ENCODE measurements at regions not wholly inside any gene's neighbourhood (a gene's known extent, or its start where the extent isn't known, plus 50 kb on each side); places are given as distances from the start of the nearest gene placed in this dataset.
"Not testable (repeated sequence)": the region's sequence is repeated elsewhere in the genome, so short reads cannot be mapped to it uniquely, and the experiment has no call there.

DNA sequence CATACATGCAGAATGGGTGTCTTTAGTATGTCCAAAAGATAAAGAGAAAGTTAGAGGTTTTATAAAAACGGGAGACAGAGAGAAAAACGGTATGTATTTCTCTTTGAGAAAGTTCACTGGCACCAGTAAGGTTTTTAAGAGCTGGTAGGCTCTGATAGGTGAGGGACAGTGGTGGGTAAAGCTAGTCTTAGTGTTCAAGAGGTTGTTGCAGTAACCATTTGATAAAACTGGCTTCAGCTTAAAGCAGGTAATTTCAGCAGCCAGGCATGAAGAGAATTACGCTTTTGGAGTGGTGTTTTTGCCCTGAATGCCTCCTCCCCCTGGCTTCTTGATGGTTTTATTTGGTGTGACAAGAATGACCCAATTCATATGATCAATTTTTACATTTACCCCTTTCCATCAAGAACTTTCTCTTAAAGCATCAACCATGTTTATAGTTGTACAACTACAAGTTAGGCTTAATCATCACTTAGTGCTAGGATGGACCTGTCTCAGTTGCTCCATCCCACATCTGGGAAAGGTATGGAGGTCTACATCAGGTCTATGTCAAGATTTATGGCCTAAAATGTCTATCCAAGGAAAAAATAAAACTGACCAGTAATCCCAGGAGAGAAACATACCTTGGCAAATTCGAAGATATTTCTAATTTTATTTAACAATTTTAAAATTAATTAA is 1511.1 kb upstream of the TPTE start:
- CTCF ChIA-PET; H3K27ac Mint-ChIP-seq; H3K36me3 Mint-ChIP-seq (ENCODE audit: low read depth); H3K4me1 Mint-ChIP-seq (ENCODE audit: low read depth); H3K4me1 ChIP-seq (ENCODE audit: insufficient read depth, low read length); H3K9me3 ChIP-seq (ENCODE audit: control insufficient read depth in 1 of 2, insufficient read depth in 1 of 2, low read length in 2 of 2); DNase-seq; H3K36me3 ChIP-seq (ENCODE audit: insufficient read depth, low read length); H3K27ac ChIP-seq (ENCODE audit: low read depth in 1 of 2, low read length in 2 of 2); intact Hi-C loops (cut with DNase I, micrococcal nuclease); POLR2A ChIA-PET; H3K4me3 Mint-ChIP-seq; H3K27me3 ChIP-seq (ENCODE audit: control insufficient read depth in 1 of 2, insufficient read depth in 2 of 2, low read length in 2 of 2); ATAC-seq (ENCODE audit: poor library complexity); H3K4me3 ChIP-seq (ENCODE audit: low read length): not testable (repeated sequence)
- Mint-ChIP-seq H3K27me3 (peaks cover 36% of the 10 kb centered on the region), H3K9me3 (peaks cover 11% of the 10 kb centered on the region)

DNA sequence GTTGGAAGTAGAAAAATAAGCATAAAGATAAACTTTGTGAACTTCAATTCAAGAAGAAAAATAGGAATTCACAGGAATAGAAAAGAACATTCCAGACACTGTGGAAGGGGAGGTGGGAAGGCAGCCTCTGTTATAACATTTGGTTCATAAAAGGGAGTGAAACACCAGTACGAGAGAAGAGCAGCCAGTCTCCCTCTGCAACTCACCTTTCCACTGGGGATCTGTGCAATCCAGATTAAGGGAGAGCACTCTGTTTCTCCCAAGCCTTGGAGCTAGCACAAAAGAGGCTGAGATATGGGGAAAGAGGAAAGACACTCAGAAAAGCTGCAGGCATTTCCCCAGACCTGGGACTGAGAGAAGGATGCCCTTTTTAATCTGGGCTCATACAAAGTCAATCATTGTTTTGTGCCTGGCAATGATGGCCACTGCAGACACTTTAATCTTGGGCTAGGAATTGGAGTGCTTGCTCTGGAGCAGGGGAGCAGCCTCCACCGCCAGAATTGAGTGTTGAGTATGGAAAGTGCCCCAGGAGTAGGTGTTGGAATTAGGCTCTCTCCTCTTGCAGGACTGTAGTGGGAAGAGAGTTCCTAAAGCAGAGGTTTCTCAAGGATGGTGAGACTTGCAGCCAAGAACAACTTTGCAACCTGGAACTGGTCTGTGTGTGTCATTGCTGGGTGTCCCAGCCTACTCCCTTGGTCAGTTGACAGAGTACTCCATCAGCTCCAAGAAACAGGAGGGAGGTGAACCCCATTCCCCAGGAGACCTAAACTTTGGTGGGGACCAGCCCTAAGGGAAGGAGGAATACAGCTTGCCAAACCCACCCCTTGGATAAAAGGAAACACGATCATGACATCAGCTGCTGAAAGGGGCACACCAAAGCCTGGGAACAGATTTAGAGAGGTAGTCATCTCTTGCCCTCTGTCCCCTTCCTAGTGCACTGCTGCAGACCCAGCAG is 1510.2 kb upstream of the TPTE start:
- DNase-seq; POLR2A ChIA-PET; H3K36me3 Mint-ChIP-seq (ENCODE audit: low read depth): not testable (repeated sequence)

DNA sequence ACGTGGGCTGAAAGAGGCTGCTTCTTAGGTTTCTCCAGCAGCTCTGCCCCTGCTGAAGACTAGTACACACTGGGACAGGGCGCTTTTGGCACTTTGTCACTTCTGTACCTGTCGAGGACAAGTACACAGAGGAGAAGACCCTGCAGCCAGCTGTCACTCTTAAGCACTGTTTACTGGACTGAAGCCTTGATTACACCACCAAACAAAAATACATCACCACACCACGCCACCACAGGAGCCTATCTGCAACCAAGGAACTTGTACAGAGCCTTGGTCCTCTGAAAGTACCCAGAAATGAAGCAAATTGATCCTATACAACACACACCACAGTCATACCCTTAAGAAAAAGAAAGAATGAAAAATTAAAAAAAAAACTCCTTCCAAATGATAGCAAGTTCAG is 1509.5 kb upstream of the TPTE start:
- H3K36me3 ChIP-seq (ENCODE audit: insufficient read depth, low read length); H3K4me3 ChIP-seq (ENCODE audit: low read length); H3K4me1 ChIP-seq (ENCODE audit: insufficient read depth, low read length); H3K4me3 Mint-ChIP-seq; CTCF ChIA-PET; intact Hi-C loops (cut with DNase I, micrococcal nuclease); H3K36me3 Mint-ChIP-seq (ENCODE audit: low read depth); H3K4me1 Mint-ChIP-seq (ENCODE audit: low read depth); H3K27ac ChIP-seq (ENCODE audit: low read depth in 1 of 2, low read length in 2 of 2); H3K9me3 ChIP-seq (ENCODE audit: control insufficient read depth in 1 of 2, insufficient read depth in 1 of 2, low read length in 2 of 2); POLR2A ChIA-PET; H3K27me3 ChIP-seq (ENCODE audit: control insufficient read depth in 1 of 2, insufficient read depth in 2 of 2, low read length in 2 of 2); ATAC-seq (ENCODE audit: poor library complexity); H3K27ac Mint-ChIP-seq; DNase-seq: not testable (repeated sequence)
- Mint-ChIP-seq H3K9me3 (peaks cover 13% of the 10 kb centered on the region), H3K27me3 (peaks cover 40% of the 10 kb centered on the region)

More for the DNA sequence above, 1510.2 kb upstream of the TPTE start:
- H3K27ac Mint-ChIP-seq; H3K36me3 ChIP-seq (ENCODE audit: insufficient read depth, low read length); H3K27ac ChIP-seq (ENCODE audit: low read depth in 1 of 2, low read length in 2 of 2); CTCF ChIA-PET; H3K9me3 ChIP-seq (ENCODE audit: control insufficient read depth in 1 of 2, insufficient read depth in 1 of 2, low read length in 2 of 2); ATAC-seq (ENCODE audit: poor library complexity); intact Hi-C loops (cut with DNase I, micrococcal nuclease); H3K4me1 ChIP-seq (ENCODE audit: insufficient read depth, low read length); H3K27me3 ChIP-seq (ENCODE audit: control insufficient read depth in 1 of 2, insufficient read depth in 2 of 2, low read length in 2 of 2); H3K4me3 Mint-ChIP-seq; H3K4me1 Mint-ChIP-seq (ENCODE audit: low read depth); H3K4me3 ChIP-seq (ENCODE audit: low read length): not testable (repeated sequence)
- H3K27me3 Mint-ChIP-seq = peaks cover 40% of the 10 kb centered on the region
- H3K9me3 Mint-ChIP-seq = peaks cover 13% of the 10 kb centered on the region

DNA sequence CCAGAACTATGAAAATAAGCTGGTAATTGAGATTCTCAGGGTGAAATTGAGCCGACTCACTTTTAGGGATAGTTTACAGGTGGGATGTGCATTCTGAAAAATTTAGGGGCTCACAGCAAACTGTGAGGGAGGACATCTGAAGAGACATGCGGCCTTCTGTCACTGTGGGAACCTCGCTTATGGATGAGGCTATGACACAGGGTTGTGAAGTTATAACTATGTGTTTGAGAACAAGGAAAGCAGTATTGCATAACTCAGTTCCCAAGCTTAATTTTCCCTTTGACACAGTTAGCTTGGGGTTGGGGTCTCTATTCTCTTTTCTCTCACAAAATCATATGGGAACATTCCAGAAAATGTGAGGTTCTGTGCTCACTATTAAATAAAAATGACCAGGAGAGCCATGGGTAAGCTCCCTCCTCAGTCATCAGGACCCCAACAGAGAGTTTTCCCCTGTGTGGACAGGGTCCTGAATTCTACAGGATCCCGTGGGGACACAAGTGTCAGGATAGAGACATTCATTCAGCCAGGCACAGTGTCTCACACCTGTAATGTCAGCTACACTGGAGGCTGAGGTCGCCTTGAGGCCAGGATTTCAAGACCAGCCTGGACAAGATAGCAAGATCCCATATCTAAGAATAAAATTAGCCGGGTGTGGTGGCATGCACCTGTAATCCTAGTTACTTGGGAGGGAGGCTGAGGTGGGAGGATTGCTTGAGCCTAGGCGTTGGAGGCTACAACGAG is 1507.7 kb upstream of the TPTE start:
- intact Hi-C loops (cut with DNase I, micrococcal nuclease); H3K36me3 ChIP-seq (ENCODE audit: insufficient read depth, low read length); H3K27ac ChIP-seq (ENCODE audit: low read depth in 1 of 2, low read length in 2 of 2); H3K27me3 ChIP-seq (ENCODE audit: control insufficient read depth in 1 of 2, insufficient read depth in 2 of 2, low read length in 2 of 2); CTCF ChIA-PET; H3K4me1 Mint-ChIP-seq (ENCODE audit: low read depth); H3K36me3 Mint-ChIP-seq (ENCODE audit: low read depth); H3K27ac Mint-ChIP-seq; ATAC-seq (ENCODE audit: poor library complexity); H3K4me3 Mint-ChIP-seq; DNase-seq; H3K4me3 ChIP-seq (ENCODE audit: low read length); H3K4me1 ChIP-seq (ENCODE audit: insufficient read depth, low read length); POLR2A ChIA-PET: not testable (repeated sequence)
- Mint-ChIP-seq H3K27me3 (peaks cover 35% of the 10 kb centered on the region), H3K9me3 (peaks cover 13% of the 10 kb centered on the region)
- peaks cover 0 to 19% of the 10 kb centered on the region in 2 experiments for H3K9me3 ChIP-seq (ENCODE audit: control insufficient read depth in 1 of 2, insufficient read depth in 1 of 2, low read length in 2 of 2)

DNA sequence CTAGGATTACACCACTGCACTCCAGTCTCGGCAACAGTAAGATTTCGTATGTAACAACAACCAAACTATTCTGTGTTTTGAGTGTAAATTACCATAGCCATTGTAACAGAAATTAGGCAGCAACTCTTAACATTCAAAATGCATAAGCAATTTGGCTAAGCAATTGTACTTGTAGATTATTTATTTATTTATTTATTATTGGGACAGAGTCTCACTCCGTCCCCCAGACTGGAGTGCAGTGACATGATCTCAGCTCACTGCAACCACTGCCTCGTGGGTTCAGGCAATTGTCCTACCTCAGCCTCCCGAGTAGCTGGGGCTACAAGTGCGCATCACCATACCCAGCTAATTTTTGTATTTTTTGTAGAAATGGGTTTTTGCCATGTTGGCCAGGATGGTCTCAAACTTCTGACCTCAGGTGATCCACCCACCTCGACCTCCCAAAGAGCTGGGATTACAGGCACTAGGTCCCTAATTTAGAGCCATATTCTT is 1507.1 kb upstream of the TPTE start:
- H3K4me1 ChIP-seq (ENCODE audit: insufficient read depth, low read length); H3K27ac ChIP-seq (ENCODE audit: low read depth in 1 of 2, low read length in 2 of 2); H3K27me3 ChIP-seq (ENCODE audit: control insufficient read depth in 1 of 2, insufficient read depth in 2 of 2, low read length in 2 of 2); ATAC-seq (ENCODE audit: poor library complexity); H3K4me3 Mint-ChIP-seq; POLR2A ChIA-PET; H3K4me3 ChIP-seq (ENCODE audit: low read length); H3K4me1 Mint-ChIP-seq (ENCODE audit: low read depth); H3K36me3 ChIP-seq (ENCODE audit: insufficient read depth, low read length); CTCF ChIA-PET; H3K27ac Mint-ChIP-seq; intact Hi-C loops (cut with DNase I, micrococcal nuclease); H3K36me3 Mint-ChIP-seq (ENCODE audit: low read depth); DNase-seq: not testable (repeated sequence)
- H3K9me3 ChIP-seq (ENCODE audit: control insufficient read depth in 1 of 2, insufficient read depth in 1 of 2, low read length in 2 of 2) = peaks cover 0 to 19% of the 10 kb centered on the region in 2 experiments
- Mint-ChIP-seq H3K27me3 (peaks cover 29% of the 10 kb centered on the region), H3K9me3 (peaks cover 11% of the 10 kb centered on the region)

DNA sequence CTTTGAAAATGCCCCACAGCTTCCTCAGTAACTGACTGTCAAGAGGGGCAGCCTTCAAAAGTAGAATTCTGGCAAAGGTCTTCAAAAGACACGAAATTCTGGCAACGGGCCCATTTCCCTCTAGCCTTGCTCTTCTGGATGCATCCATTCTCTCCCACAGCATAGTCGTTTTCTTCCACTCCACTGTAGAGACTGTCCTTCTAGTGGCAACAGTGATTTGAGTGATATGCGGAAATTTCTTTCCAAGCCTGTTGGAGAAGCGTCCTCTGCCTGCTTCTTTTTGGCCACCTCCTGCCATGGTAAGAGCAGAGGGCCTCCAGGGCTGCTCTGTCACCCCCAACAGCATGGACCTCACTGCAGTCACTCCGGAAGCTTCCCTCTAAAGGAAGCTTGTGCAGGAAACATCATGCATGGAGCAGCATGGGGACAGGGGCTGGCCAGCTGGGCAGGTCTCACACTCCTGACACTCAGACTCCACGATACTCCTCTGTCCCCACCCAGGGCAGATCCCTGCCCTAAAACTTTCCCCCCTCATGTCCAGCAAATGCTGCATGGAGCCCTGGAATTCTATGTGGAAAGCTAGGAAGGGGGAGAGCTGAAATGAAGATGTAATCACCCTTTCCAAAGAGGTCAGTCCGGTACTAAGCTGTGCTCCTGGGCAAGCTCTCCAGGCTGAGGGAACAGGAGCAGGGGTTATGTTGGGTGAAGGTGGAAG is 1505.7 kb upstream of the TPTE start:
- H3K4me1 Mint-ChIP-seq (ENCODE audit: low read depth); POLR2A ChIA-PET; CTCF ChIA-PET; H3K27me3 ChIP-seq (ENCODE audit: control insufficient read depth in 1 of 2, insufficient read depth in 2 of 2, low read length in 2 of 2); H3K4me3 Mint-ChIP-seq; H3K27ac ChIP-seq (ENCODE audit: low read depth in 1 of 2, low read length in 2 of 2); H3K27ac Mint-ChIP-seq; ATAC-seq (ENCODE audit: poor library complexity); H3K36me3 Mint-ChIP-seq (ENCODE audit: low read depth); H3K36me3 ChIP-seq (ENCODE audit: insufficient read depth, low read length); intact Hi-C loops (cut with DNase I, micrococcal nuclease); H3K4me1 ChIP-seq (ENCODE audit: insufficient read depth, low read length); H3K4me3 ChIP-seq (ENCODE audit: low read length); H3K9me3 Mint-ChIP-seq: not testable (repeated sequence)
- H3K27me3 Mint-ChIP-seq = peaks cover 25% of the 10 kb centered on the region
- peaks cover 0 to 19% of the 10 kb centered on the region in 2 experiments for H3K9me3 ChIP-seq (ENCODE audit: control insufficient read depth in 1 of 2, insufficient read depth in 1 of 2, low read length in 2 of 2)
- DNase-seq = peak in 1 of 14 experiments; percentile 29
